ENCODE measurements at regions not wholly inside any gene's neighbourhood (a gene's known extent, or its start where the extent isn't known, plus 50 kb on each side); places are given as distances from the start of the nearest gene placed in this dataset.
"Not testable (repeated sequence)": the region's sequence is repeated elsewhere in the genome, so short reads cannot be mapped to it uniquely, and the experiment has no call there.

DNA sequence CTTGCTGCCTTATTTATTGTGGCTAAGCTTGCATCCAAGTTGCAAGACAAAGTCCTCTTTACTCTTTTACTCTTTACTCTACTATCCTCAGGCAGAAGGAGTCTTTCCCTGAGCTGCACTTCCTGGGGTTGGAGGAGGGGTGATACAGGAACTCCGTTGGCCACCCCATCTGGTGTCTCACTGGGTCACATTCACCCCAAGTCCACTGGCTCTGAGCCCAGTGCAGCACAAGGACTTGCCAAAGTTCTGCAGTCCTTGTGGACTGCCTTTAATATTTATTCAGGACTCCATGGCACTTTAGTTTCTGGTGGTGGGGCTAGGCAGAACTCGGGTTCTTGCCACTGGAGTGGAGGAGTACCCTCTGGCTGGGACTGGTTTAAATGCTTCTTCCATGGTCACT lies 165.4 kb upstream of the KCNH8 start:
- H2AFZ ChIP-seq (ENCODE audit: low read length), result no peak overlapping the region
- no peaks in the 10 kb centered on the region for H3K79me2 ChIP-seq (ENCODE audit: insufficient read depth, low read length)
- H3K4me3 ChIP-seq (ENCODE audit: low read depth, low read length, poor library complexity, severe bottlenecking), result no peak overlapping the region
- H3K9ac ChIP-seq (ENCODE audit: low read length), result no peak overlapping the region
- no peak overlapping the region for H3K27ac ChIP-seq (ENCODE audit: low read depth, low read length, poor library complexity, severe bottlenecking)
- no peak overlapping the region for H3K4me2 ChIP-seq (ENCODE audit: low read length)
- no peaks in the 10 kb centered on the region for H3F3A ChIP-seq (ENCODE audit: insufficient read depth, low read length)
- no peaks in the 10 kb centered on the region for H4K20me1 ChIP-seq (ENCODE audit: insufficient read depth, low read length)
- no peaks in the 10 kb centered on the region for H3K9me2 ChIP-seq (ENCODE audit: low read depth, low read length)
- H3K27me3 ChIP-seq (ENCODE audit: insufficient read depth, low read length), result no peaks in the 10 kb centered on the region
- H3K9me3 ChIP-seq (ENCODE audit: low read length), result no peaks in the 10 kb centered on the region
- no peaks in the 10 kb centered on the region for H3K36me3 ChIP-seq (ENCODE audit: insufficient read depth, low read length)
- H3K4me1 ChIP-seq (ENCODE audit: insufficient read depth, low read length, severe bottlenecking), result no peaks in the 10 kb centered on the region
- no peak for TF ChIP-seq CTCF (IDR thresholded peaks at IDR 0.05; ENCODE audit: low read length)
- TF ChIP-seq EZH2 (IDR thresholded peaks at IDR 0.05; ENCODE audit: borderline replicate concordance, low read length), result no peak

GRCh38 chr3:18976102-18976501 lies 172.2 kb upstream of the KCNH8 start:
- H3K9me3 ChIP-seq (ENCODE audit: low read length); H3K4me3 ChIP-seq (ENCODE audit: low read depth, low read length, poor library complexity, severe bottlenecking); H4K20me1 ChIP-seq (ENCODE audit: insufficient read depth, low read length); H3K36me3 ChIP-seq (ENCODE audit: insufficient read depth, low read length); H3K79me2 ChIP-seq (ENCODE audit: insufficient read depth, low read length); H3K4me1 ChIP-seq (ENCODE audit: insufficient read depth, low read length, severe bottlenecking); H3K4me2 ChIP-seq (ENCODE audit: low read length); H3K27ac ChIP-seq (ENCODE audit: low read depth, low read length, poor library complexity, severe bottlenecking); H3K27me3 ChIP-seq (ENCODE audit: insufficient read depth, low read length); H2AFZ ChIP-seq (ENCODE audit: low read length); H3K9ac ChIP-seq (ENCODE audit: low read length); H3F3A ChIP-seq (ENCODE audit: insufficient read depth, low read length); H3K9me2 ChIP-seq (ENCODE audit: low read depth, low read length): not testable (repeated sequence)

- no peak overlapping the region for H3K27ac ChIP-seq (ENCODE audit: low read depth, low read length, poor library complexity, severe bottlenecking)
- H3K4me2 ChIP-seq (ENCODE audit: low read length), result no peak overlapping the region
- H3K4me1 ChIP-seq (ENCODE audit: insufficient read depth, low read length, severe bottlenecking), result no peaks in the 10 kb centered on the region
- TF ChIP-seq CTCF (IDR thresholded peaks at IDR 0.05; ENCODE audit: low read length) (no peak), EZH2 (IDR thresholded peaks at IDR 0.05; ENCODE audit: borderline replicate concordance, low read length) (no peak)
- no peaks in the 10 kb centered on the region for H4K20me1 ChIP-seq (ENCODE audit: insufficient read depth, low read length)
- no peak overlapping the region for H3K4me3 ChIP-seq (ENCODE audit: low read depth, low read length, poor library complexity, severe bottlenecking)
- no peaks in the 10 kb centered on the region for H3K9me2 ChIP-seq (ENCODE audit: low read depth, low read length)
- H3K79me2 ChIP-seq (ENCODE audit: insufficient read depth, low read length), result no peaks in the 10 kb centered on the region
- H2AFZ ChIP-seq (ENCODE audit: low read length), result no peak overlapping the region
- H3K27me3 ChIP-seq (ENCODE audit: insufficient read depth, low read length), result no peaks in the 10 kb centered on the region
- H3F3A ChIP-seq (ENCODE audit: insufficient read depth, low read length), result no peaks in the 10 kb centered on the region
- H3K9me3 ChIP-seq (ENCODE audit: low read length), result no peaks in the 10 kb centered on the region
- H3K9ac ChIP-seq (ENCODE audit: low read length), result no peak overlapping the region
- no peaks in the 10 kb centered on the region for H3K36me3 ChIP-seq (ENCODE audit: insufficient read depth, low read length)
Observed at GRCh38 chr3:18968120-18968519, 180.2 kb upstream of the KCNH8 start.

GRCh38 chr3:18965781-18966180 lies 182.5 kb upstream of the KCNH8 start:
- H3F3A ChIP-seq (ENCODE audit: insufficient read depth, low read length), result no peaks in the 10 kb centered on the region
- H4K20me1 ChIP-seq (ENCODE audit: insufficient read depth, low read length), result no peaks in the 10 kb centered on the region
- H3K4me2 ChIP-seq (ENCODE audit: low read length), result no peak overlapping the region
- H3K4me3 ChIP-seq (ENCODE audit: low read depth, low read length, poor library complexity, severe bottlenecking), result no peak overlapping the region
- no peak for TF ChIP-seq EZH2 (IDR thresholded peaks at IDR 0.05; ENCODE audit: borderline replicate concordance, low read length)
- TF ChIP-seq CTCF (IDR thresholded peaks at IDR 0.05; ENCODE audit: low read length), result no peak
- H3K27ac ChIP-seq (ENCODE audit: low read depth, low read length, poor library complexity, severe bottlenecking), result no peak overlapping the region
- no peaks in the 10 kb centered on the region for H3K36me3 ChIP-seq (ENCODE audit: insufficient read depth, low read length)
- H3K9me2 ChIP-seq (ENCODE audit: low read depth, low read length), result no peaks in the 10 kb centered on the region
- no peaks in the 10 kb centered on the region for H3K79me2 ChIP-seq (ENCODE audit: insufficient read depth, low read length)
- H2AFZ ChIP-seq (ENCODE audit: low read length), result no peak overlapping the region
- no peaks in the 10 kb centered on the region for H3K9me3 ChIP-seq (ENCODE audit: low read length)
- no peaks in the 10 kb centered on the region for H3K27me3 ChIP-seq (ENCODE audit: insufficient read depth, low read length)
- H3K4me1 ChIP-seq (ENCODE audit: insufficient read depth, low read length, severe bottlenecking), result no peaks in the 10 kb centered on the region
- H3K9ac ChIP-seq (ENCODE audit: low read length), result no peak overlapping the region
